ENCODE measurements at regions not wholly inside any gene's neighbourhood (a gene's known extent, or its start where the extent isn't known, plus 50 kb on each side); places are given as distances from the start of the nearest gene placed in this dataset.

- dilution Hi-C loops (cut with MboI; ENCODE audit: extremely low pct_ligation_motif_present, low sequenced_read_pairs) (no loop called here), intact Hi-C loops (cut with micrococcal nuclease) (no loop called here)
- CTCF ChIA-PET, result no interaction called here
- no peak overlapping the region for H2AFZ ChIP-seq (ENCODE audit: low read depth, low read length)
- H3K79me2 ChIP-seq (ENCODE audit: control insufficient read depth, insufficient read depth, low read length), result no peaks in the 10 kb centered on the region
- no TSS peak for BruUV-seq (replicated peaks)
- no peak overlapping the region for H3K4me3 ChIP-seq (replicated peaks in 1 of 3; ENCODE audit: insufficient read depth in 1 of 3, low read depth in 1 of 3, low read length in 3 of 3)
- H3K9me3 ChIP-seq (replicated peaks; ENCODE audit: control insufficient read depth, insufficient read depth, low read length), result peaks cover 2% of the 10 kb centered on the region
- no peaks in the 10 kb centered on the region for H3K4me1 ChIP-seq (ENCODE audit: control insufficient read depth, extremely low read depth, insufficient read depth, low read length)
- no peak for TF ChIP-seq GATA2 (IDR thresholded peaks at IDR 0.05; ENCODE audit: insufficient read depth, insufficient read length, low read depth, low read length)
- no peak for TF ChIP-seq POLR2AphosphoS5 (IDR thresholded peaks at IDR 0.05; ENCODE audit: insufficient read depth, low read depth, low read length)
- H3K9me1 ChIP-seq (replicated peaks; ENCODE audit: control insufficient read depth, extremely low read depth, insufficient read depth, low read length), result no peaks in the 10 kb centered on the region
- no peak for FAIRE-seq
- DNase-seq (ENCODE audit: low read depth, low spot score), result peak; percentile 37
- POLR2A ChIA-PET, result no interaction called here
- no peak overlapping the region for H3K9ac ChIP-seq (replicated peaks; ENCODE audit: extremely low read depth, insufficient read depth, low read length)
- H3K27me3 ChIP-seq (ENCODE audit: control insufficient read depth in 2 of 2, insufficient read depth in 2 of 2, low read length in 2 of 2), result no peaks in the 10 kb centered on the region
- H3K4me2 ChIP-seq (ENCODE audit: insufficient read depth, low read length), result no peak overlapping the region
- no peaks in the 10 kb centered on the region for H3K36me3 ChIP-seq (ENCODE audit: control insufficient read depth in 2 of 2, extremely low read depth in 1 of 2, insufficient read depth in 2 of 2, low read length in 2 of 2)
- H3K27ac ChIP-seq (ENCODE audit: insufficient read depth, low read depth, low read length), result no peak overlapping the region
- no peaks in the 10 kb centered on the region for H4K20me1 ChIP-seq (replicated peaks; ENCODE audit: control insufficient read depth, extremely low read depth, insufficient read depth, low read length)
Measured at GRCh38 chr9:104279535-104280177, 185.5 kb downstream of the SMC2 start.

- H3K9me3 ChIP-seq (replicated peaks; ENCODE audit: control insufficient read depth, insufficient read depth, low read length), result peaks cover 2% of the 10 kb centered on the region
- H3K4me2 ChIP-seq (ENCODE audit: insufficient read depth, low read length), result no peak overlapping the region
- no TSS peak for BruUV-seq (replicated peaks)
- FAIRE-seq, result no peak
- H3K9ac ChIP-seq (replicated peaks; ENCODE audit: extremely low read depth, insufficient read depth, low read length), result no peak overlapping the region
- intact Hi-C loops (cut with micrococcal nuclease), result no loop called here
- no peak overlapping the region for H2AFZ ChIP-seq (ENCODE audit: low read depth, low read length)
- H3K9me1 ChIP-seq (replicated peaks; ENCODE audit: control insufficient read depth, extremely low read depth, insufficient read depth, low read length), result no peaks in the 10 kb centered on the region
- TF ChIP-seq GATA2 (IDR thresholded peaks at IDR 0.05; ENCODE audit: insufficient read depth, insufficient read length, low read depth, low read length) (no peak), POLR2A (IDR thresholded peaks at IDR 0.05; ENCODE audit: low read depth, low read length) (no peak), JUN (IDR thresholded peaks at IDR 0.05; ENCODE audit: borderline replicate concordance, insufficient read depth, insufficient read length, low read depth) (no peak), MAX (IDR thresholded peaks at IDR 0.05; ENCODE audit: insufficient read depth, insufficient read length) (no peak), EZH2 (IDR thresholded peaks at IDR 0.05; ENCODE audit: borderline replicate concordance, low read depth, low read length, severe bottlenecking) (no peak)
- H3K79me2 ChIP-seq (ENCODE audit: control insufficient read depth, insufficient read depth, low read length), result no peaks in the 10 kb centered on the region
- peak; percentile 1 for DNase-seq (ENCODE audit: low read depth, low spot score)
- no peaks in the 10 kb centered on the region for H3K4me1 ChIP-seq (ENCODE audit: control insufficient read depth, extremely low read depth, insufficient read depth, low read length)
- dilution Hi-C loops (cut with MboI; ENCODE audit: extremely low pct_ligation_motif_present, low sequenced_read_pairs), result no loop called here
- POLR2A ChIA-PET, result no interaction called here
- H4K20me1 ChIP-seq (replicated peaks; ENCODE audit: control insufficient read depth, extremely low read depth, insufficient read depth, low read length), result no peaks in the 10 kb centered on the region
- no peak overlapping the region for H3K27ac ChIP-seq (ENCODE audit: insufficient read depth, low read depth, low read length)
- CTCF ChIA-PET, result no interaction called here
- H3K36me3 ChIP-seq (ENCODE audit: control insufficient read depth in 2 of 2, extremely low read depth in 1 of 2, insufficient read depth in 2 of 2, low read length in 2 of 2), result no peaks in the 10 kb centered on the region
- no peaks in the 10 kb centered on the region for H3K27me3 ChIP-seq (ENCODE audit: control insufficient read depth in 2 of 2, insufficient read depth in 2 of 2, low read length in 2 of 2)
- no peak overlapping the region for H3K4me3 ChIP-seq (replicated peaks in 1 of 3; ENCODE audit: insufficient read depth in 1 of 3, low read depth in 1 of 3, low read length in 3 of 3)
Measured at GRCh38 chr9:104280178-104280560, 186.1 kb downstream of the SMC2 start.

Measured in endothelial cell of umbilical vein (primary cell).